Stimulated activated naive B cell treated with anti-CD40 and anti-IgM and Interleukin-4, amounts not matched to agents 10 μg/mL and 1 μg/mL and 100 μg/mL, for 72 hours (primary cell): ENCODE measurements at regions not wholly inside any gene's neighbourhood (a gene's known extent, or its start where the extent isn't known, plus 50 kb on each side); places are given as distances from the start of the nearest gene placed in this dataset.

Experiments used
- ATAC-seq, 2 donors: fragments of 150-1000 bp; cut with Tn5 transposase; replicated peaks; 2 replicates each; pipeline ENCODE4 v1.10.0; 2021; ENCODE audit warnings: moderate library complexity in 1 of 2
- DNase-seq: peaks from one replicate; pipeline ENCODE4 v3.0.0; 2021
- H3K27ac Mint-ChIP-seq: one replicate; pipeline ENCODE4 v1.8.0; 2022; ENCODE audit warnings: mild to moderate bottlenecking, mixed read lengths
- H3K27me3 Mint-ChIP-seq, 2 donors: one replicate each; pipeline ENCODE4 v1.8.0; 2022; ENCODE audit warnings: mixed read lengths in 2 of 2
- H3K36me3 Mint-ChIP-seq, 2 donors: one replicate each; pipeline ENCODE4 v1.8.0; 2022; ENCODE audit warnings: mixed read lengths in 2 of 2, mild to moderate bottlenecking in 1 of 2
- H3K4me1 Mint-ChIP-seq, 2 donors: one replicate each; pipeline ENCODE4 v1.8.0; 2022; ENCODE audit warnings: mixed read lengths in 2 of 2, mild to moderate bottlenecking in 1 of 2
- H3K4me3 Mint-ChIP-seq, 2 donors: one replicate each; pipeline ENCODE4 v1.8.0; 2022; ENCODE audit warnings: mild to moderate bottlenecking in 2 of 2, mixed read lengths in 2 of 2, moderate library complexity in 1 of 2
- H3K9me3 Mint-ChIP-seq, 2 donors: one replicate each; pipeline ENCODE4 v1.8.0; 2022; ENCODE audit warnings: mixed read lengths in 2 of 2, mild to moderate bottlenecking in 1 of 2

DNA sequence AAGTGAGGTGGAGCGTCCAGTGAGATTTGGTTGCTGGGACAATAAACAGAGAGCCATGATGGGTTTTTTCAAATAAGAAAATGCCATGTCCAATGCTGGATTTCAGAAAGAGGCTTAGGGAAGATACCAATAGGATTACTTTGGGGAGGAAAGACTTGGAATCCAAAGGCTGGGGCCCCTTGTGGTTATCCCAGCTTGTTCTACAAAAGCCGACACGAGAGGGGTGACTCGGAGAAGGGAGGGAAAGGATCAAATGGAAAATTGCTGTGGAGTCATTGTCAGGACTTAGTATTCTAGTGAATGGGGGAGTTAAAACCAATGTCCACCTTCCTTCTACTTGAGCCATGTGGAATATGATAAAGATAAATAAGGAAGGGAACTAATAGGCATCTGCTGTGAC, 305.5 kb downstream of the SOX9 start:
- peaks cover 0 to 5% of the 10 kb centered on the region in 2 donors for H3K36me3 Mint-ChIP-seq
- H3K4me1 Mint-ChIP-seq: peaks cover 14 to 24% of the 10 kb centered on the region in 2 donors
- peaks cover 6 to 13% of the 10 kb centered on the region in 2 donors for H3K9me3 Mint-ChIP-seq
- peaks cover 3 to 5% of the 10 kb centered on the region in 2 donors for H3K27me3 Mint-ChIP-seq
- no peak for DNase-seq
- no peak overlapping the region for H3K4me3 Mint-ChIP-seq
- no peak overlapping the region for H3K27ac Mint-ChIP-seq
- ATAC-seq: no peak

DNA sequence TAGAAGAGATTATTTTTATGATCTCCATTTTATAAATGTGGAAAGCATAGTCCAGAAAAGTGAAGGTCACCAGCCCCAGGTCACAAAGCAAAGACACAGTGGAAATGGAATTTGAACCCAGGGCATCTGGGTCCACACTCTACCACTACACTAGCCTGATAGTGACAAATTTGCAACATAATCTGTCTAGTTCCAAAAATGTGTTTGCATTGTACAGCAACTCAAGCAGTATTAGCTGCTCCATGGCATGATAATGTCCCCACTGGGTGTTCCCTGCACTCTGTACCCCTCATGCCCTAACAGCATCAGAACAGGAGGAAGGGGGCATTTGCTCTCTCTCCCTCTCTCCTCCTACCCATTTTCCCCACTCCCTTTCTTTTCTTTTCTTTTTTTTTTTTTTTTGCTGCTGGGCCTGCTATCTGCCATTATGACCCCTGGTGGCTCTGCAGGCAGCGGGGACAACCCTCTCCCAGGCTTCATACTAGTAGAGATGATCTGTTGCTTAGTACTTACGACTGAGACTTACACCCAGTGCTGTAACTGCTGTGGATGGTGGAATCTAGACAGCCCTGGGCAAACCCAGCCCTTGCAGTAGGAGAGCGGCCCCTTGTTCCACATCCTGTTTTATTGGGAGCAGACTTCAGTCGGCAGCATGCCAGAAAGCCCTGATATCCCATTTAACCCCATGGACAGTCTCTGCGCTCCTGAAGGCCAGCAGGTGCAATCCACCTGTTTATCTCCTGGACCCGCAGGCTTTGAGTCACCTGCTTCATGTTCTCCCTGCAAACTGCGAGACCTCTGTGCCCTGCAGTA, 306.3 kb downstream of the SOX9 start:
- H3K4me1 Mint-ChIP-seq: peaks cover 7 to 17% of the 10 kb centered on the region in 2 donors
- DNase-seq: no peak
- peaks cover 6 to 13% of the 10 kb centered on the region in 2 donors for H3K9me3 Mint-ChIP-seq
- H3K27ac Mint-ChIP-seq: no peak overlapping the region
- no peak overlapping the region for H3K4me3 Mint-ChIP-seq
- peaks cover 3 to 5% of the 10 kb centered on the region in 2 donors for H3K27me3 Mint-ChIP-seq
- peaks cover 0 to 5% of the 10 kb centered on the region in 2 donors for H3K36me3 Mint-ChIP-seq
- no peak for ATAC-seq

DNA sequence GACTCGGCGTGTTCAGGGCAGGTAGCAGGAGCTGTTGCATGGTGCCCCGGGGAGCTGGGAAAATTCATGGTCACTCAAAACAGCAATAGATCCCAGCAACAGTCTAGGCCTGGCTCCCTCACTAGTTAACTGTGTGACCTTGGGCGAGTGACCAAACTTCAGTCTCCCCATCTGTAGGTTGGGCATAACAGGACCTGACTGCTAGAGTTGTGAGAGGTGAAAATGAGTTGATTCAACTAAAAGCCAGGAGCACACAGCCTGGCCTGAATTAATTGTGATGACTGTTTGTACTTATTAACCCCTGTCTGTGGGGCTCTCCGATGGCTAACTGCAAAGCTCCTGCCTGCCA, 306.9 kb downstream of the SOX9 start:
- ATAC-seq: no peak
- DNase-seq: no peak
- Mint-ChIP-seq H3K4me1 (peaks cover 7 to 15% of the 10 kb centered on the region in 2 donors), H3K27ac (no peak overlapping the region), H3K4me3 (no peak overlapping the region), H3K36me3 (peaks cover 0 to 5% of the 10 kb centered on the region in 2 donors), H3K9me3 (peaks cover 6 to 13% of the 10 kb centered on the region in 2 donors), H3K27me3 (peaks cover 5% of the 10 kb centered on the region in 2 donors)

DNA sequence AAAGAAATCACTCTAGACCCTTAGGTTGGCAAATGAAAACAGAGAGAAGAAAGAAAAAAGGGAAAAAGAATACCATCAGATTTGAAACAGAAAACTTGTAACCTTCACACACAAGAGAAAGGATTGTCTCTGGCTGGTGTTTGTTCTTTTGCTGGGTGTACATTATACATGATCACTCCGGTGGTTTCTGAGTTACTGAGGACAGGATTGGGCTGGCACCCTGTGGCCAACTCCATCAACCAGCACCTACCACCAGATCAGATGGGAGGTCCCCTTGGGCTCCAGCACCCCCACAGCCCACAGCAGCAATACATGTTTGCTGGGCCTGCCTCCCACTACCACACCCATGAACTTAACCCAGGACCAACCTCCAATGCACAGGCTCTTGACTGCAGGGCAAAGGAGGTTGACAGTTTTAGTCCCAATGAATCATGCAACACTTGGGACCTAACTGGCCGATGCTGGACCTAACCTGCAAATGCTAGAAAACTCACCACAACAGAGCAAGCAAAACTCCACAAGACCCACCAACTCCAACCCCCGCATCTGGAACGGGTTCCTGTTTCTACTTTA, 308.3 kb downstream of the SOX9 start:
- peaks cover 0 to 5% of the 10 kb centered on the region in 2 donors for H3K36me3 Mint-ChIP-seq
- H3K4me1 Mint-ChIP-seq: peaks cover 0 to 9% of the 10 kb centered on the region in 2 donors
- ATAC-seq: no peak
- H3K4me3 Mint-ChIP-seq: no peak overlapping the region
- no peak for DNase-seq
- peaks cover 5 to 8% of the 10 kb centered on the region in 2 donors for H3K27me3 Mint-ChIP-seq
- H3K27ac Mint-ChIP-seq: no peak overlapping the region
- peaks cover 6 to 10% of the 10 kb centered on the region in 2 donors for H3K9me3 Mint-ChIP-seq

DNA sequence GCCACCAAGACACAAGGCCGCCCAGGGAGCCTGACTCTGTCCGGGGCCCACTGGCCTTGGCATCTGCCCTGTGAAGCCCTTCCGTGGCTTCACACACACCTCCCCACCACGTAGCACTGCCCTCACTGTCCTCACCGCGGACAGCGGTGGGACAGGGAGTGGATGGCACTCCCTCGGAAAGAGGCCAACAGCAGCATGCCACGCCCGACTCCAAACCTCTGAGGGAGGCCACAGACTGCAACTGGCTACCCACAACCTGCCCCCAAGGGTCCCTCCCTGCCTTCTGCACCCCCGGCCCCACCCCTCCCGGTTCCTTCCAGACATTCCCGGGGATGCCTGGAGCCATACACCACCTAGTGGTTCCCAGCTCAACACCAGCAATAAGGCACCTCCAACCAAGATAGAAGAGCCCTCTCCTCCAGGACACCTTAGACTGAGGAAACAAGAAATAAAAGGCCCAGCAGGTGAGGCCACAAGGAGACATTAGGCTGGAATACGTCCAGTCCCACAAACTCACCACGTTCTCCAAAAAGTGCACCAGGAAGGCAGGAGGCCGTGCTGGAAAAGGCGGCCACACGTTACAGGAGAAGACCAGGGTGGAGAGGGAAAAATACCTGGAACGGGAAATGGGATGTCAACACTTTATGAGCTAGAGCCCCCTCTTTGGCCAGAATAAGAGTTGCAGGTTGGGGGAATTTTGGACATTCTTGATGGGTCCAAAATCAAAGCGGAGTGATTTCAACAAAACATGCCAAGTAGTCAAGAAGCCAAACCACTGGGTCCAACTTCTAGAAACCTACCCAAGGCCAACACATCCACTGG, 310.0 kb downstream of the SOX9 start:
- ATAC-seq: no peak
- peaks cover 0 to 2% of the 10 kb centered on the region in 2 donors for H3K9me3 Mint-ChIP-seq
- DNase-seq: no peak
- no peak overlapping the region for H3K27ac Mint-ChIP-seq
- H3K36me3 Mint-ChIP-seq: no peaks in the 10 kb centered on the region
- H3K4me1 Mint-ChIP-seq: no peaks in the 10 kb centered on the region
- H3K4me3 Mint-ChIP-seq: no peak overlapping the region
- peaks cover 5 to 11% of the 10 kb centered on the region in 2 donors for H3K27me3 Mint-ChIP-seq

DNA sequence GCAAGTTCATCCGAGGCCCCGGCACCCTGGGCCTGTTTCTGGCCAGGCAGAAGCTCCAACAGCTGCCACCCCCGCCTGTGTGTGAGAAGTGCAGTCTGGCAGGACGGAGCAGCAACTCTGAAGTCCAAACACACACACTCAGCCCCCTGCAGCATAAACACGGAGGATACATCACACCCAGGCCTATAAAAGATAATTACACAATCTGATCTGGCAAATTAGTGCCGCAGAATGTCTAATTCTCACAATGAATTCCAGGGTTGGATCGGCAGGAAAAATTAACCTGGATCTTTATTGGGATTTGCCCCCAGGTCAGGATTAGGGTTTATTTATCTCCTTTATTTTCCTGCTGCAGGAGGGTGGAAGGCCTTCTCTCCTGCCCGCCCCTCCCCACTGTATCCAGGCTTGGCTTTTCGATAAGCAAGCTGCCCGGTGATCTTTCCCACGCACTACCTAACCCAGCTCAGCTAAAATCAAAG, 311.4 kb downstream of the SOX9 start:
- H3K36me3 Mint-ChIP-seq: no peaks in the 10 kb centered on the region
- H3K9me3 Mint-ChIP-seq: no peaks in the 10 kb centered on the region
- DNase-seq (no peak), ATAC-seq (no peak)
- H3K27me3 Mint-ChIP-seq: peaks cover 5 to 11% of the 10 kb centered on the region in 2 donors
- no peak overlapping the region for H3K4me3 Mint-ChIP-seq
- no peaks in the 10 kb centered on the region for H3K4me1 Mint-ChIP-seq
- no peak overlapping the region for H3K27ac Mint-ChIP-seq

DNA sequence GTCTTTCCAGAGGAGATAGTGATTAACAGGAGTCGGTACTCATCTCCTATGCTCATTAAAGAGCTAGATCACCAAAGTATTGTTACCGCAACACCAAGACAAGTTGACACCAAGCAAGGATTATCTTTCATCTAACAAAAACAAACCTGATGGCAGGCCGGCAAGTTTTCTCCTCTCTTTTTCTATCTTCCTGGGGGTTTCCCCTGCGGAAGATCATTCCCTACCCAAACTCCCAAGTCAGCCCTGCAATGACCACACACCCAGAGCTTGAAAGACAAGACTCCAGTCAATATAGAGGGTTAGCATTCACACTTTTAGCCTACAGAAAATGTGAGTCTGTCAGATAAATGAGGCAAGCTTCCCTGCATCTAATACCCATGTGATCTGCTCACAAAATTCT, 312.1 kb downstream of the SOX9 start:
- Mint-ChIP-seq H3K27me3 (peaks cover 5 to 11% of the 10 kb centered on the region in 2 donors), H3K36me3 (no peaks in the 10 kb centered on the region), H3K4me3 (no peak overlapping the region), H3K4me1 (no peaks in the 10 kb centered on the region), H3K27ac (no peak overlapping the region), H3K9me3 (no peaks in the 10 kb centered on the region)
- DNase-seq (no peak), ATAC-seq (no peak)

DNA sequence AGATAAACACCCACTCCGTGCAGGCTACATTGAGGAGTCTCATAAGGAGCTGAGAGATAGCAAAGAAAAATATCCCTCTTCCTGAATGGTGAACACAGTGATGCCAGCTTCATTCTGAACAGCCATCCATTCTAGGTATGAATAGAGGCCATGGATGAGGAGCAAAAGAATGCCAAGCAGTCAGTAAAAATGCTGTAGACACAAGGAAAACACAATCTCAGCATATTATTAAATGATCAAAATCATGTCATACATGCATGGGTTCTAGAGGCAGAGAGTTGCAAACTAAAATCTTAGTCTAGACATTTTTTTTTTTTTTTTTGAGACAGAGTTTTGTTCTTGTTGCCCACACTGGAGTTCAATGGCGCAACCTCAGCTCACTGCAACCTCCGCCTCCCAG, 313.0 kb downstream of the SOX9 start:
- no peak overlapping the region for H3K27ac Mint-ChIP-seq
- ATAC-seq (no peak), DNase-seq (no peak)
- H3K9me3 Mint-ChIP-seq: no peaks in the 10 kb centered on the region
- H3K36me3 Mint-ChIP-seq: no peaks in the 10 kb centered on the region
- peaks cover 5 to 11% of the 10 kb centered on the region in 2 donors for H3K27me3 Mint-ChIP-seq
- no peaks in the 10 kb centered on the region for H3K4me1 Mint-ChIP-seq
- H3K4me3 Mint-ChIP-seq: no peak overlapping the region

DNA sequence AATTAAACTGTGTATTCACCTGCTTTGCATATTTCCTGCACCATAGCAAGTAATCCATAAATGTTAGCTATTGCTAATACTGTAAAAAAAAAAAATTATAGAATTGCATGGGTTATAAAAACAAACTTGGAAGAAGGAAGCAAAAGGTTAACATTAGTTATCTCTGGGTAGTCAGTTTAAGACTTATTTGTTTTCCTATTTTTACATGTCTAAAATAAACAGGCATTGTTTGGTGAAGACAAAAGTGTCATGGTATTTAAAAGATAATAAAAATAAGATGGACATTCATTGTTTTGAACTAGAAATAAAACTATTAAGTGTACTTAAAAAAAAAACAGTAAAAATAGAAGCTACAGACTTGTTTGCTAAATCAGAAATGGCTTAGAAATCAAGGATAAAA, 313.8 kb downstream of the SOX9 start:
- H3K27me3 Mint-ChIP-seq: peaks cover 5 to 11% of the 10 kb centered on the region in 2 donors
- H3K9me3 Mint-ChIP-seq: peaks cover under 1 to 1% of the 10 kb centered on the region in 2 donors
- no peaks in the 10 kb centered on the region for H3K4me1 Mint-ChIP-seq
- no peak overlapping the region for H3K4me3 Mint-ChIP-seq
- H3K27ac Mint-ChIP-seq: no peak overlapping the region
- no peak for DNase-seq
- no peaks in the 10 kb centered on the region for H3K36me3 Mint-ChIP-seq
- ATAC-seq: no peak

DNA sequence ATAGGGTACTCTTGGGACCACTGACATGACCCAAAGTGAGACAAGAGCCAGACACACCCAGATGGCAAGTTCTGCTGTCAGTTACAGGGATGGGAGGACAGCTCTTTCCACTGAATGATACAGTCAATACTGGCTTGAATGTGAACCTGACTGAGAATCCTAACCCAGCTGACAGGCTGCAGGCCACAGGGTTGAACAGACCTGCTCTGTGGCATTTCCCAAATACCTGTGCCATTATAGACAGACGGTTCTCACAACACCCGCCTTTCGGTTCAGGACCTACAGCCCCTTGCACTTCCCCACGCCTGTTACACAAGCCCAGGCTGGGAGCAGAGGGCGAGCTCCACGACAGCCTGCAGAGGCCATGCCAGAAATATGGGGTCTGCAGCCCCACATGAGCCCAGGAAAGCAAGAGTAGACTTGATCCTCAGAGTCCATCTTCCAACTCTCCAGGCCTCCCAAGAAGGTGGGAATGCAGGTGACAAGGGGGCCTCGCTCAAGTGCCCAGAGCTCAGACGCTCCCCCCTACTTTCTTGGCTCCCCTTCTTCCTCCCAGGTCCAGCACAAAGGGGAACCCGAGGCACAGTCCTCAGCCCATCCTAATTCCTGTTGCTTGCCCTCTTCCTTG, 314.3 kb downstream of the SOX9 start:
- H3K27me3 Mint-ChIP-seq: peaks cover 5 to 11% of the 10 kb centered on the region in 2 donors
- no peak overlapping the region for H3K4me3 Mint-ChIP-seq
- DNase-seq (no peak), ATAC-seq (no peak)
- peaks cover 4 to 6% of the 10 kb centered on the region in 2 donors for H3K9me3 Mint-ChIP-seq
- H3K4me1 Mint-ChIP-seq: no peaks in the 10 kb centered on the region
- no peaks in the 10 kb centered on the region for H3K36me3 Mint-ChIP-seq
- no peak overlapping the region for H3K27ac Mint-ChIP-seq

DNA sequence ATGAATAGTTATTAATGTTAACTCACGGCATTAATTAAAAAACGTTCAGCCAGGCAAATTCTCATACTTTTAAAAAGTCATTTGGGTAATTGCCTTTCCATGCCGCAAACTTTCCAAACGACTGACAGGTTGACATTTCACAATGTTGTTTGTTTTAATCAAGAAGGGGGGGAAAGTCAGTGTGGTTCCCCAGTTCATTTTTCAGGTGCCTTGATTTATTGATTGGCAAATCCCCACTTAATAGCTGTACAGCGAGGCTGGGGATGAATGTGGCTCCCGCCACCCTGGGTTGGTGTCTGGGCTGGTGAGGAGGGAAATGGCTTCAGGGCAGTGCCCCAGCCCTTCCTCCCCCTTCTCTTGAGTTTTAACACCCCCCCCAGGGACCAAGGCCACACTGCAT, 318.0 kb downstream of the SOX9 start:
- Mint-ChIP-seq H3K4me3 (no peak overlapping the region), H3K27ac (no peak overlapping the region), H3K36me3 (no peaks in the 10 kb centered on the region), H3K27me3 (peaks cover 0 to 4% of the 10 kb centered on the region in 2 donors), H3K4me1 (no peaks in the 10 kb centered on the region), H3K9me3 (peaks cover 4 to 6% of the 10 kb centered on the region in 2 donors)
- ATAC-seq: no peak
- no peak for DNase-seq

DNA sequence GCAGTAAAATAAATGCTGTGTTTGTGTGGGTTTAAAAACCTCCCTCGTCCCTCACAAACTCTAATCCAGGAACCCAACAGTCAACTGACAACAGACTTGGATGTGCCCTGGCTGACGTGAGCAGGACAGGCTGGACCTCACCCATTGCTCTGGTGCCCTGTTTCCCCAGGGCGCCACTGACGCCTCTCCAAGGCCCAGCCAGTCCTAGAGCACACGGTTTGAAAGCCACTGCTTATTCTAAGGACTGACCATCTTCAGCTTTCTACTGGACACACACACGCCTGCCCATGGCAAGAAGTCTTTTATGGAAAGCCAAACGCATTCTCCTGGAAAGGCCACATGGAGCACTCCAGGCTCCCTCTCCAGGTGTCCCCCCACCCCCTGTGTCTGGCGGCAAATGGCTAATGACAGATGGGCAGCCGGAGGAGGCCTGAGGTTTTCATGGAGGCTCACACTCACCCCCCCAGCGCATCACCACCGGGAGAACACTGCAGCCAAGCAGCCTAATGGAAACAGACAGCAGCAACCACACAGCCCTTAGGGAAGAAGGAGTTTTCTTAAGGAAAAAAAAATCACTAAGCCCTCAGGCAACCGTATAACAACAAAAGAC, 319.2 kb downstream of the SOX9 start:
- ATAC-seq (no peak), DNase-seq (no peak)
- Mint-ChIP-seq H3K9me3 (peaks cover 4 to 6% of the 10 kb centered on the region in 2 donors), H3K4me1 (no peaks in the 10 kb centered on the region), H3K27me3 (peaks cover 0 to 4% of the 10 kb centered on the region in 2 donors), H3K27ac (no peak overlapping the region), H3K36me3 (no peaks in the 10 kb centered on the region), H3K4me3 (no peak overlapping the region)

DNA sequence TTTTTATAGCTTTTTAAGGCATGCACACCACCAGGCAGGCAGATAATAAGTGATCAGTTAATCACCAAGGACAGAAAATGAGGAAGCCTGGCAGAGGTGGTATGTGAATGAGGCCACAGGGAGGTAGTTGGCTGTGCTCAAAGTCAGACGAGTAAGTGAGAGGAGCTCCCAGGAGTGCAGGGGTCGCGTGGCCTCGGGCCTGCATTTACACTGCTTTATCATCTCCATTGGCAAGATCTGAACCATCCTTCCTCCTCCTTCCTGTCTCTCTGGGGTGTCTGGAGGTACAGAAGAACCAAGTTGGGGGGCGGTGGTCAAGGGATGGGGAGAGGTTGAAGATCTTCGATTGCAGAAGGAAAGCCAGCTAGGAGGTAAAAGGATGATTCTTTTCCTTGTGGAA, 320.1 kb downstream of the SOX9 start:
- no peak overlapping the region for H3K27ac Mint-ChIP-seq
- H3K27me3 Mint-ChIP-seq: no peaks in the 10 kb centered on the region
- ATAC-seq: no peak
- no peak for DNase-seq
- no peaks in the 10 kb centered on the region for H3K36me3 Mint-ChIP-seq
- H3K4me3 Mint-ChIP-seq: no peak overlapping the region
- peaks cover 4 to 6% of the 10 kb centered on the region in 2 donors for H3K9me3 Mint-ChIP-seq
- no peaks in the 10 kb centered on the region for H3K4me1 Mint-ChIP-seq

DNA sequence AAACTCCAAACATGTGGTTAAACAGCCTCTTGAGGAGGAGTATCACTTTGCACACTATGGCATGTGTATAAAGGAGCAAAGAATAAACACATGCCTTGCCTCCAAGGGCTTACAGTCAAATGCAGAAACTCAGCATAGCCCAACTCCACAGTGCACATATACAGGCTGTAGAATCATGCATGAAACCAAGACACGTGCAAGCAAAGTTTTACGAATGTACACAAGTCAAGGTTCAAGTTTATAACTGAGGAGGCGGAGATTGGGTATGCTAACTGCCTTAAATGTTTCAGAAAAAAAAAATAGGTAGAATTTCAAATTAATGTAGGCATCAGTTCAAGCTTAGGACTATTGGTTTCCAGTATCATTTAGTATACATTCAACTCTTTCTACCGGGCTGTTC, 321.1 kb downstream of the SOX9 start:
- Mint-ChIP-seq H3K36me3 (no peaks in the 10 kb centered on the region), H3K4me3 (no peak overlapping the region), H3K27ac (no peak overlapping the region), H3K4me1 (no peaks in the 10 kb centered on the region), H3K9me3 (peaks cover 4 to 6% of the 10 kb centered on the region in 2 donors), H3K27me3 (no peaks in the 10 kb centered on the region)
- DNase-seq (no peak), ATAC-seq (no peak)
